GM12891 (cell line): ENCODE measurements at regions not wholly inside any gene's neighbourhood (a gene's known extent, or its start where the extent isn't known, plus 50 kb on each side); places are given as distances from the start of the nearest gene placed in this dataset.
A peak's percentile ranks its signal among the peaks of the same experiment; 100 is the strongest.
"Not testable (repeated sequence)": the region's sequence is repeated elsewhere in the genome, so short reads cannot be mapped to it uniquely, and the experiment has no call there.

Experiments
- DNase-seq: peaks from one replicate; pipeline ENCODE4 v3.0.0; 2011; ENCODE audit warnings: low spot score; ENCODE audit not compliant: insufficient read length
- FAIRE-seq: peaks from 2 replicates; lab custom pipeline; 2011; peaks lifted over from hg19 to GRCh38; lab: Jason Lieb, UNC
- PAX5 ChIP-seq: IDR thresholded peaks from 2 replicates; pipeline ENCODE4 v1.6.1; 2011; ENCODE audit warnings: low read length, moderate library complexity, mild to moderate bottlenecking; ENCODE audit not compliant: insufficient read depth, severe bottlenecking
- POLR2A ChIP-seq: IDR thresholded peaks from 2 replicates; pipeline ENCODE4 v1.6.1; 2011; ENCODE audit warnings: low read depth, low read length, control low read depth
- POLR2AphosphoS5 ChIP-seq: IDR thresholded peaks from 2 replicates; pipeline ENCODE4 v1.6.1; 2011; ENCODE audit warnings: low read depth, low read length, control low read depth
- POU2F2 ChIP-seq: IDR thresholded peaks from 2 replicates; pipeline ENCODE4 v1.6.1; 2011; ENCODE audit warnings: low read depth, mild to moderate bottlenecking, control low read depth, low read length, moderate library complexity
- SPI1 ChIP-seq: IDR thresholded peaks from 2 replicates; pipeline ENCODE4 v1.6.1; 2011; ENCODE audit warnings: low read depth, low read length, control low read depth
- TAF1 ChIP-seq: IDR thresholded peaks from 2 replicates; pipeline ENCODE4 v1.6.1; 2011; ENCODE audit warnings: low read depth, low read length, control low read depth

DNA sequence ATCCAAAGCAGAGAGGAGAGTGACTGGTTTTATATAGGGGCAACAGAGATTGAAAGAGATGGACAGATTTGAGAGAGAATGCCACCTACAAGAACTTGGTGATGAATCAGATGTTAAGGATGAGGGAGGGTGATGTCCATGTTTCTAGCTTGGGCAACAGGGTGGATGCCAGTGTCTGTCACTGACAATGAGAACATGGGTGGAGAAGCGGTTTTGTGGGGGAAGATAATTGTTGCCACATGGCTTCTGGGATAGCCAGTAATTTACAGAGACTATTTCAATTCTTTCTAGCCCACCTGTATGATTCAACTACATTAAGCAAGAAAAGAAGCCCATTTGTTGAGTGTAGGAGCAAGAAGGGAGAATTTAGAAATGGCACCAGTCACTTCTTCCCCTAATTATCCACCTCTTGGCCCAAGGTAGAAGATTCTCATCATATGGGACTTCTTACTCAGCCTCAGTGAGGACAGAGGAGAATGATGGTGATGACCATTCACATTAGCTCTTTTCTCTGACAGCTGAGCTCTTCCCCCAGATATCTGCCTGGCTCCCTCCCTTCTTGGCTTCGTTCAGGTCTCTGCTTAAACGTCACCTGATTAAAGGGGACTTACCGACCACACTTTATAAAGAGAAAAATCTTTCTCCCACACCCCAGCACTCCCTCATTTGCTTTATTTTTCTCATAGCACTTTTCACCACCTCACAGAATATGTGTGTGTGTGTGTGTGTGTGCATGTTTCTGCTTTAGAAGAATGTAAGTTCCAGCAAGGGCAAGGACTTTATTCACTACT is 117.8 kb downstream of the DUSP6 start:
- FAIRE-seq: no peak
- no peak for DNase-seq

DNA sequence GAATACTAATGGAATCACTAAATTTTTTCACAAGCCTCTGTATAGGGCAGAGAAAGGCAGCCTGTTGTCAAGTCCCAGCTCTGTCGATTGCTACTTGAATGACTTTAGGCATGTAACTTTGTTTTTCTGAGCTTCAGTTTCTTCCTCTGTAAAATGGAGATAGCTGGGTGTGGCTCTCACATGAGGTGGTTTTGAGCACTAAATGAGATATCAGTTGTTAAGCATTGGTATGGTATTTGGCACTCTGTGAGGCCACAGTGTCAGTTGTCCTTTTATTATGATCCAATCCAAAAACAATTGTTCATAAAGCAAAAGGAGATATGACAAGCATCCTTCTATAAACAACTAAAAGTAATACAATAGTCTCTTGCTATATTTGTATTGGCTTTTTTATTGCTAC is 120.6 kb downstream of the DUSP6 start:
- no peak for DNase-seq
- TF ChIP-seq POLR2A: no peak
- TF ChIP-seq TAF1: no peak
- TF ChIP-seq POLR2AphosphoS5: no peak
- TF ChIP-seq POU2F2: no peak
- TF ChIP-seq PAX5: no peak
- no peak for TF ChIP-seq SPI1
- FAIRE-seq: no peak

More for the DNA sequence above, 117.8 kb downstream of the DUSP6 start:
- TF ChIP-seq POLR2AphosphoS5 (no peak), POLR2A (no peak), POU2F2 (no peak), PAX5 (no peak), SPI1 (no peak), TAF1 (no peak)

DNA sequence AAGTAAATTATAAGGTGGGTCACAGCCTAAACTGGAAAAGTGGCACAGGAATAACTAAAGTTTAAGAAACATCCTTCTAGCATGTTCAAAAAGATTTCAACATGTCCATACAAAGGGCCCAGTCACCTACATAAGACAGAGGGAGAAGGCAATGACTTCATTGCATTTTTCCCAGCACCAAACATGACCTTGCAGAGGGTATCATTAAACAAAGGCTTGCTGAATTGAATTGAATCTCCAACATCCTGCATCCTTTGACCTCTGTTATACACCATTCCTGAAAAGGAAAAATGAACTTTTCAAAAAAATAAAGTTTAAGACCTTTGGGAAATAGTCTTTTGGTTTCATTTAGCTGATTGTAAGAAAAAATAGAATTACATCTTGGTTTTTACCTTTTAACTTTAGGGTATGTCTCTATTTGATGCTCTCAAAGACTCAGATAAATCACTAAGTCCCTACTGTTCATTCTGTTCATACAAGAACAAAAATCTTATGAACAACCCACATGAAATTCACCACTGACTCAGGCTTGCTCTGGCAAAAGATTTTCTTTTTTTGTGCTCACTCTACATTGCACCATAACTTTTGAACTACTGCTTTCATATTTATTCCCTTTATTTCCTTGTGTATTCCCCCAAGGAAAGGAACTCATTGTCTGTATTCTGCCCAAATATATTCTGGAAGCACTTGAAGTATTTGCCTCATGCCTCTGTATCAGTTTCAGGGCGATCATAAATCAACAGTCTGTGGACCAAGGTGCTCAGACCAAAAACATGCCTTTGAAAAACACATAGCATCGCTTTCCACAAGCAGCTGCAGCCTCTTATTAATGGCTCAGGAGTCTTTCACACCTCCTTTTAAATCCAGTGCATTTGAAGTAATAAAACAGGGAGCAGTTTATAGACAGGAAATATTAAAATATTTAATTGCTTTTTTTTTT is 121.7 kb downstream of the DUSP6 start:
- TF ChIP-seq TAF1: no peak
- no peak for TF ChIP-seq POLR2AphosphoS5
- TF ChIP-seq SPI1: no peak
- TF ChIP-seq POLR2A: no peak
- TF ChIP-seq PAX5: no peak
- TF ChIP-seq POU2F2: no peak
- DNase-seq: no peak
- FAIRE-seq: no peak

DNA sequence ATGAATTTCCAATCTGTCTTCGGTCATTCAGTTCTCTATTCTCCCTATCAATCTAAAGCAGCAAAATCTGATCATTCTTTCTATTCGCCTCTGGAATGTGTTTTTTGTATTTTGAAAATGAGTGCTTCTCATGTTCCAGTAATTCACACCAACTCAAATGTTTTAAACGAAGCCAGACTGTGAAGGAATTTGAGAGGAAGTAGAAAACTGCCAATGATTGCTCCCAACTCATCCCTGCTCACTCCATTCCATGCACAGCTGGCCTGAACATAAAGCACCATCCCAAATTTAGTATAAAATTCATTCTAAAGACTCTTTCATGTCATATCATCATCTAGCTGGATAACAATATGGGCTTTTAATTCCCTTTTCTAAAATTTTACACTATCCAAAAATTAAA is 123.8 kb downstream of the DUSP6 start:
- no peak for DNase-seq
- no peak for FAIRE-seq
- TF ChIP-seq POLR2AphosphoS5 (no peak), PAX5 (no peak), TAF1 (no peak), POLR2A (no peak), SPI1 (no peak), POU2F2 (no peak)

DNA sequence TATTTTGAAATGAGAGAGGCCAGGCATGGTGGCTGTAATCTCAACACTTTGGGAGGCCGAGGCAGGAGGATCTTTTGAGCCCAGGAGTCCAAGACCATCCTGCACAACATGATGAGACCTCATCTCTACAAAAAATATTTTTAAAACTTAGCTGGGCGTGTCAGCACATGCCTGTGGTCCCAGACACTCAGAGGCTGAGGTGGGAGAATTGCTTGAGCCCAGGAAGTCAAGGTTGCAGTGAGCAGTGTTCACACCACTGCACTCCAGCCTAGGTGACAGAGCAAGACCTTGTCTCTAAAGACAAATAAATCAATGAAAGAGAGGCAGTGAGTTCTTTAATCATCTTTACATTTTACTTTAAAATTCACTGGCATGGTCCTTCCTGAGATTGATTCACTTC is 124.5 kb downstream of the DUSP6 start:
- TF ChIP-seq POLR2AphosphoS5 (no peak), PAX5 (no peak), POLR2A (no peak), POU2F2 (no peak), SPI1 (no peak), TAF1 (no peak)
- DNase-seq (no peak), FAIRE-seq (no peak)

DNA sequence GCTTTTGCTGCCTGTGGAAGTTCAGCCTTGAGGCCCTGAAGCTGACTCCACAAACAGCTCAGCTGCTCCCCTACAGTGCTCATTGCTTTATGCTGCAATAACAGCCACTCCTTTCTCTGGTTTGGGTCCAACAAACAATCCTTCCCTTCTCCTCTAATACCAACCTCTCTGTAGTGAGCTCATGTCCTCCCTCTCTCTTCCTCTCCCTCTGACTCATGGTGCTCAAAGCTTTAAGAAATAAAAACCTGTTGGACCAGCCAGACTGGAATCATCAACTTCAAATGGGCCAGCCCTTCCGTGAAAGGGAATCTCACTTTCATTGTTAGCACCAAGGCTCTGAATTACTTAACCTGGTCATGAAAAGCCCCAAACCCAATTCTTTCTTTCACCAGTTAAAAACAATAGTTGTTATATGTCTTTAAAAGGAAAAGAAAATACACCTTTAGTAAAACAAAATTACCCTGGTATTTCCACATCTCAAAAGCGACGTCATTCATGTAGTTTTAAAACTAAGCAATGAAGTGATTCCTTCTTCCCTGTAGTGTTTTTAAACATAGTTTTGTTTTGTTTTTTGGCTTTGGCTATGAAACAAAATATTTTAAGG is 126.4 kb downstream of the DUSP6 start:
- TF ChIP-seq TAF1: no peak
- TF ChIP-seq PAX5: no peak
- TF ChIP-seq POLR2A: no peak
- no peak for TF ChIP-seq POLR2AphosphoS5
- FAIRE-seq (no peak), DNase-seq (no peak)

DNA sequence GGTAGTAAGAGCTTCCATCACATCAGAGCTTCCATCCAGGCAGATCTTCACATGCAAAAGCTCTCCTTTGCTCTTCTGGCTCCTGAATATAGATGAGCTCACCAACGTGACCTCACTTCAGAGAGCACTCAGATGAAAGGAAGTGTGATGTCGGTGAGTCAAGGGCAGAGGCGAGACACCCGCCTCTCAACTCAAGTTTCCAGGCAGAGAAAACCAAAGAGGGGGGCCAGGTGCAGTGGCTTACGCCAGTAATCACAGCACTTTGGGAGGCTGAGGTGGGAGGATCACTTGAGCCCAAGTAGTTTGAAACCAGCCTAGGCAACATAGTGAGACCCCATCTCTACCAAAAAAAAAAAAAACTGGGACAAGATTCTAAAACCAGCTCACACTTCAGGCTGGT is 126.9 kb downstream of the DUSP6 start:
- TF ChIP-seq POU2F2 (no peak), PAX5 (no peak), TAF1 (no peak), SPI1 (peak; percentile 46; the same call in 1 of the 2 replicates), POLR2AphosphoS5 (no peak), POLR2A (no peak)
- DNase-seq (no peak), FAIRE-seq (no peak)

DNA sequence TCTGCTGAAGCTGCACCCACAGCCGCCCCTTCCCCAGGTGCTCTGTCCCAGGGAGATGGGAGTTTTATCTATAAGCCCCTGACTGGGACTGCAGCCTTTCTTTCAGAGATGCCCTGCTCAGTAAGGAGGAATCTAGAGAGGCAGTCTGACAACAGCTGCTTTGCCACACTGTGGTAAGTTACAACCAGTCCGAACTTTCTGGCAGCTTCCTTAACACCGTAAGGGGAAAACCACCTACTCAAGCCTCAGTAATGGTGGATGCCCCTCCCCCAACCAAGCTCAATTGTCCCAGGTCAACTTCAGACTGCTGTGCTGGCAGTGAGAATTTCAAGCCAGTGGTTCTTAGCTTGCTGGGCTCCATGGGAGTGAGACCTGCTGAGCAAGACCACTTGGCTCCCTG is 129.7 kb downstream of the DUSP6 start:
- DNase-seq, FAIRE-seq: not testable (repeated sequence)

DNA sequence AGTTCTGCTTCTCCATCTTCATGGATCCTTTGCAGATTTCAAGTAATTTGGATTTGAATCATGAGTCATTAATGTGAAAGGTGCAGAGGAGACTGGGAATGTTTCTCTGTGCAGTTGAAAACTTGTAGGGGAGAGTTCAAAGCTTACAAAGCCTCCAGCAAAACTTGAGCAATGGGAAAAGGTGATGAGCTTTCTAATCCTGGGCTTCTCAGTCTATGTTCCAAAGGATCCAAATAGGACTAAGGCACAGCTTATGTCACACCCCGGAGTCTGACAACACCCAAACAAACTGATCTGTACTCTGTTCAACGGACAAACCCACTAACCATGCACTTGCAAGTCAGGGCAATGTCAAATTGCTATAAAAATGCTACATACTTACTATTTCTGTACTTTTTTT is 134.8 kb downstream of the DUSP6 start:
- no peak for TF ChIP-seq POLR2A
- no peak for TF ChIP-seq POU2F2
- TF ChIP-seq SPI1: no peak
- no peak for TF ChIP-seq POLR2AphosphoS5
- no peak for TF ChIP-seq TAF1
- no peak for TF ChIP-seq PAX5
- DNase-seq: no peak
- FAIRE-seq: no peak
